GM21390 (cell line): ENCODE measurements at regions not wholly inside any gene's neighbourhood (a gene's known extent, or its start where the extent isn't known, plus 50 kb on each side); places are given as distances from the start of the nearest gene placed in this dataset.
"Not testable (repeated sequence)": the region's sequence is repeated elsewhere in the genome, so short reads cannot be mapped to it uniquely, and the experiment has no call there.

Experiments used
- ATAC-seq: cut with Tn5 transposase; IDR thresholded peaks from one replicate; pipeline ENCODE4 v1.9.1; 2021; ENCODE audit not compliant: unreplicated experiment

DNA sequence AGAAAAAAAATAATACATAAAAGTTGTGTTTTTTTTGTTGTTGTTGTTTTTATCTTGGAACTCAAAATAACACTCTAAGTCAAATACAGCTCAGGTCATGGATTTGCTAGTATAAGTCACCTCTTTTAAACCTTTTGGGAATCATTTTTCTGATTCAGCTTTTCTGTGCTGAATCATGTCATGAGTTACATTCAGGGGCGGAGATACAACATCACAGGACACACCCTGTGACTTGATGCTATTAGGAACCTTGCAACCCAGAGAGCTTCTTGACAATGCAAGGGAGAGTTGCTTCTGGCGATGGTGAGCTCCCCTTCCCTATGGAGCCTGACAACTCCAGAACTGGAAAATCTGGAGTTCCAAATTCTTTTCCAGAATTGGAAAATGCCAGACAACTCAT, 358.3 kb upstream of the C16orf82 start:
- ATAC-seq, result no peak

GRCh38 chr16:26709175-26709574, 357.6 kb upstream of the C16orf82 start:
- no peak for ATAC-seq

DNA sequence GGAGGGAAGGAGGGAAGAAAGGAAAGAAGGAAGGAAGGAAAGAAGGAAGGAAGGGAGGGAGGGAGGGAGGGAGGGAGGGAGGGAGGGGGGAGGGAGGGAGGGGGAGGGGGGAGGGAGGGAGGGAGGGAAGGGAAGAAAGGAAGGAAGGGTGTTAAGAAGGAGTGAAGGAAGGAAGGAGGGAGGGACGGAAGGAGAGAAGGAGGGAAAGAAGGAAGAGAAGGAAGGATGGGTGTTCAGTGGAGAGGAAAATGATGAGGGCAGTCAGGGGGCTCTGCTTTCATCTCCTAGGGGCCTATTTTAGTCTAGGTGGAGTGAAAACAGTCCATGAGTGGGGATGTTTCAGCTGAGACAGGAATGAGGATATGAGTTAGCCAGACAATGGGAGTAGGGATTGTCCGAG, 357.0 kb upstream of the C16orf82 start:
- no peak for ATAC-seq

DNA sequence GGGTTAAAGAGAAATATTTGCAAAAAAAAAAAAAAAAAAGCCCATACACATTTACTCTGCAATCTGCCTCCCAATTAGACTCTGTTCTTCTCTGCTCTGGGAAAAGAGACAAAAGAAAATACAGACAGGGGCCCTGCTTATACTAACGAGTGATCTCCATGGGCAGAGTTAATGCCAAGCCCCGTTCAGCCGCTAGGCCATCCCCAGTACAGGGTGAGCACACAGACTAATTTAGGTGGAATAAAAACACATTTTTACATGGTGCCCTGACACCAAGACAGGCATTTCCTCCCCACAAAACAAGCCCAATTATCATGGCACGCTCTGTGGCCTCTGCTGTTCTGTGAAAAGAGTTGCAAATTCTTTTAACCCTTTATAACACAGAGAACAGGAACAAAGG, 356.3 kb upstream of the C16orf82 start:
- ATAC-seq, result no peak

DNA sequence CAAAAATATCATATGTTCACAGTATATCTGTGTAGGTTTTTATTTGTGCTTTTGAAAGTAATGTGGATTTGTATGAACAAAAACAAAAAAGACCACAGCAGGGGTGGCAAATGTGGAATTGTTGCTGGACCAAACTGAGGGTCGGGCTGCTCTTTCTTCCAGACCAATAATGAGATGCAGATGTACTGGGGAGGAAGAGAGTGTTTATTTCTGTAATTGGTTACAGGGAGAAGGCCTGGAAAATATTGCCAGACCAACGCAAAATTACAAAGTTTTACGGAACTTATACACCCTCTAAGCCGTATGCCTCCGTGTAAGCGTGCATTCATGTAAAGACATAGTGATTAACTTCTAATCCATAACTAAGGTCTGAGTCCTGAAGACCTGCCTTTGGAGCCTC, 353.9 kb upstream of the C16orf82 start:
- ATAC-seq, result no peak

- no peak for ATAC-seq
Observed at GRCh38 chr16:26715969-26716368, 350.8 kb upstream of the C16orf82 start.

GRCh38 chr16:26717826-26718225, 348.9 kb upstream of the C16orf82 start:
- no peak for ATAC-seq

DNA sequence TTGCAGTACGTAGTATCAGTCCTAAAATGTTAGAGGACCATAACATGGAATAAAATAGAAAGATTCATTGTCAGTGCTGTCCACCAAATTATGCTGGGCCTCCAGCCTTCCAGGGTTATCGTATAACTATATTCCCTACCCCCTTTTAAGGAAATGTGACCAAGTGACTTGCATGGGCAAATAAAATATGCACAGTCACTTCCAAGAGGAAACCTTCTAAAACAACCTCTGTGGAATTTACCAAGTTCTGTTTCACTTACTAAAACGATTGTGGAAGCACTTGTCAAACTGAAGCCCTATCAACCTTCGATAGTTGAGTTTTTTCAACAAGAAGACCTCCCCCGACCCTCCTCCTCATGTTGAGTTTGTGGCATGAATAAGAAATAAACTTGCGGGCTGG, 345.4 kb upstream of the C16orf82 start:
- no peak for ATAC-seq

- ATAC-seq, result not testable (repeated sequence)
Observed at GRCh38 chr16:26721957-26722356, 344.8 kb upstream of the C16orf82 start.

GRCh38 chr16:26724189-26724588, 342.5 kb upstream of the C16orf82 start:
- ATAC-seq, result no peak

GRCh38 chr16:26727848-26728247, 338.9 kb upstream of the C16orf82 start:
- ATAC-seq, result no peak

- ATAC-seq, result no peak
Observed at GRCh38 chr16:26729951-26730541, 336.7 kb upstream of the C16orf82 start.

GRCh38 chr16:26731729-26732128, 335.0 kb upstream of the C16orf82 start:
- no peak for ATAC-seq

GRCh38 chr16:26733710-26734109, 333.0 kb upstream of the C16orf82 start:
- ATAC-seq, result no peak

GRCh38 chr16:26735521-26735920, 331.2 kb upstream of the C16orf82 start:
- no peak for ATAC-seq

DNA sequence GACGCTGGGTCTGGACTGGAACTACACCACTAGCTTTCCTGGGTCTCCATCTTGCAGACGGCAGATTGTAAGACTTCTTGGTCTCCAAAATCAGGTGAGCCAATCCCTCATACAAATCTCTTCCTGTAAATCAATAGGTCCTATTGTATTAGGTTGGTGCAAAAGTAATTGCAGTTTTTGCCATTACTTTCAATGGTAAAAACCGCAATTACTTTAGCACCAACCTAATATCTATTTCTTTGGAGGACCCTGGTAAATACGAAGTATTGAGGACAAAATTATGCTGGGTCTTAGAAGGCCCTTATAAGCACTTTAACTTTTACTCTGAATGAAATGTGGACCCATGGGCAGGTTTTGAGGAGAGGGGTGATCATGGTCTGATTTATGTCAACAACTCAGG, 330.6 kb upstream of the C16orf82 start:
- no peak for ATAC-seq

DNA sequence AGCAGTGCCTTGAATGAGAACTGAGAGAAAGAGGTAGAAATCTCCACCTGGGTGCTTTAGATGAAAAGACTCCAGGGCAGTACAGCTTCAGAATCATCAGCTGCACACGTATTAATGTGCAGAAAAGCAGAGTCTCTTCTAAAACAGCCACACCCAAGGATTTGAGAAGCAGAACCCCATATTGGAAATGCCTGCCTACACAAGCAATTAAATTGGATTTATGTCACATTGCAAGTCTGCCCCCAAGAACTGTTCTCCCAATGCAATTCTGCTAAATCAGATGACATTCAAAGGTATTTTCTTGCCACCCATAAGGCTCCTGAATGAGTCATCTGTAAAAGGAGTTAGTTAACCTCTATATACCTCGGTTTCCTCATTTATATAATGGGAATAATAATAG, 326.0 kb upstream of the C16orf82 start:
- no peak for ATAC-seq

DNA sequence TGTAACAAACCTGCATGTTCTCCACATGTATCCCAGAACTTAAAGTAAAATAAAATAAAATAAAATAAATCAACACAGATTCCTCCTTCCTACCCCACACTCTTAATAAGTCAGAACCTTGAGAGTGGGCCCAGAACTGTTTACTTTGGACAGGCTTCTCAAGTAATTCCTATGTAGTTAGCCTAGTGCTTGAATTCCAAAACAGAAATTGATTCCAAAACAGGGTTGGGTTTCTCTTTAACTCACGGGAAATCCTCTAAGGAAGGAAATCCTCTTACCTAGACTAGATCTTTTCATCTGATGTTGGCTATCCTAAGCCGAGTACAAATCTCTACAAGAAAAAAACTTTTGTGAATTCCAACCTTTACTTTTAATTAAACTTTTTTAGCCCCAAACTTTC, 324.7 kb upstream of the C16orf82 start:
- ATAC-seq, result no peak

- ATAC-seq, result no peak
Observed at GRCh38 chr16:26744430-26744829, 322.3 kb upstream of the C16orf82 start.

DNA sequence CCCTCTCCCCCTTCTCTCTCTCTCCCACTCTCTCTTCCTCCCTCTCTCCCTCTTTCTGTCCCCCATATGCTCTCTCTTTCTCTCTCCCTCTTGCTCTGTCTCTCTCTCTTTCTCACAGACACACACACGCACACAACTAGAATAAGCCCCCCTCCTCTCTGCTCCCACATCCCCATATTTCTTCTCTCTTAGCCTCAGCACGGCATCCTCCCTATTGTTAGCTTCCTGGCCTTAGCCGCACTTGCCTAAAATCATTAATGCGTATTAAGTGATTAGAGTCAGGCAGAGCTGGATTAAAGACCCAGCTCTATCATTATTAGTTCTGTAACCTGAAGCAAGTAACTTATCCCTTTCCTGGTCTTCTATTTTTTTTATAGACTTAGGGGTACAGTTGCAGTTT, 319.0 kb upstream of the C16orf82 start:
- no peak for ATAC-seq

DNA sequence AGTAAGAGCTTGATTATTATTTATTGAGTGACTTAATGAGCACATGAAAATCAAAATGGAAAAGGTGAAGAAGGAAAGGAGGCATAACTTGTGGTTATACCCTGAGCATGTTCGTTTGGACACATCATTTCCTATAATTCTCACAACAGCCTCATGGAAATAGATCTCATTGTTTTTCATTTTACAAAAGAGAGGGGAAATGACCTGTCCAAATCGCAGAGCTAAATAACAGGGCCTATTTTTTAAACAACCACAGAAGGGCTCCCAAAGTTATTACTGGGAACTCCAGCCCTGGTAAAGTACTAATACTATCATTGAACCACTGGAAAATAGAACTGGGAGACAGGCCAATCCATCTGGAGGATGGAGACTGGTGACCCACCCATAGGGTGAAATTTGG, 317.7 kb upstream of the C16orf82 start:
- no peak for ATAC-seq

GRCh38 chr16:26752166-26752565, 314.6 kb upstream of the C16orf82 start:
- ATAC-seq, result no peak

DNA sequence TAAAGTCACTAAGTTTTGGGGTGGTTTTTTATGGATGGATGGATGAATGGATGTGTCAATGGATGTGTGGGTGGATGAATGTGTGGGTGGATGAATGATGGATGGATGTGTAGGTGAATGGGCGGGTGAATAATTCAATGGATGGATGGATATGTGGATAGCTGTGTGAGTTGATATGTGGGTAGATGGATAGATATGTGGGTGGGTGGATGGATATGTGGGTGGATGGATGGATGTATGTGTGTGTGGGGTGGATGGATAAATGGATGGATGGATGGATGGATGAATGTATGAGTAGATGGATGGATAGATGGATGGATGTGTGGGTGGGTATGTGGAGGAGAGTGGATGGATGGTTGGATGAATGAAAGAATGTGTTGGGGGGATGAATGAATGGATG, 310.1 kb upstream of the C16orf82 start:
- ATAC-seq, result no peak

- ATAC-seq, result no peak
Observed at GRCh38 chr16:26762594-26762993, 304.1 kb upstream of the C16orf82 start.
